Cardiac muscle cell (in vitro differentiated cells and primary cell): ENCODE measurements at regions not wholly inside any gene's neighbourhood (a gene's known extent, or its start where the extent isn't known, plus 50 kb on each side); places are given as distances from the start of the nearest gene placed in this dataset.
A peak's percentile ranks its signal among the peaks of the same experiment; 100 is the strongest.

Experiments used
- DNase-seq, 2 donors: peaks; one replicate each; pipeline versions ENCODE4 v3.0.0 to v3.0.0-alpha.2; 2010 to 2017; ENCODE audit warnings: low read depth in 1 of 2, low spot score in 1 of 2
- H3K27ac ChIP-seq: fragments of 200-600 bp; sonication (generic); 2 replicates; pipeline ENCODE4 v1.5.1; 2016
- H3K27me3 ChIP-seq: fragments of 200-600 bp; sonication (generic); 2 replicates; pipeline ENCODE4 v1.6.0; 2016; ENCODE audit warnings: control low read depth
- H3K36me3 ChIP-seq: fragments of 200-600 bp; sonication (generic); 2 replicates; pipeline ENCODE4 v1.5.1; 2016; ENCODE audit warnings: control low read depth
- H3K4me1 ChIP-seq: fragments of 200-600 bp; sonication (generic); 2 replicates; pipeline ENCODE4 v1.8.1; 2017; ENCODE audit warnings: low read depth, mild to moderate bottlenecking, mixed run types
- H3K4me3 ChIP-seq: fragments of 200-600 bp; sonication (generic); 2 replicates; pipeline ENCODE4 v1.5.1; 2016; ENCODE audit warnings: mild to moderate bottlenecking
- H3K9me3 ChIP-seq: fragments of 200-600 bp; sonication (generic); 2 replicates; pipeline ENCODE4 v1.5.1; 2017; ENCODE audit warnings: low read depth, mild to moderate bottlenecking, control low read depth
- CTCF ChIP-seq: IDR thresholded peaks from 2 replicates; pipeline ENCODE4 v1.5.1; 2012; ENCODE audit warnings: low read depth, mild to moderate bottlenecking, low read length

- H3K4me1 ChIP-seq: peaks cover 14% of the 10 kb centered on the region
- no peak overlapping the region for H3K4me3 ChIP-seq
- no peak overlapping the region for H3K27ac ChIP-seq
- H3K27me3 ChIP-seq: no peaks in the 10 kb centered on the region
- no peaks in the 10 kb centered on the region for H3K36me3 ChIP-seq
- DNase-seq: peak in 1 of 2 donors; percentile 82
- no peak for TF ChIP-seq CTCF
- H3K9me3 ChIP-seq: no peaks in the 10 kb centered on the region
Observed at GRCh38 chr5:125595095-125595494, 828.1 kb upstream of the GRAMD2B start.

- no peak for TF ChIP-seq CTCF
- Histone ChIP-seq H3K27me3 (no peaks in the 10 kb centered on the region), H3K27ac (no peak overlapping the region), H3K36me3 (no peaks in the 10 kb centered on the region), H3K4me3 (no peak overlapping the region), H3K4me1 (peaks cover 14% of the 10 kb centered on the region), H3K9me3 (no peaks in the 10 kb centered on the region)
- peak in 1 of 2 donors; percentile 23 for DNase-seq
Observed at GRCh38 chr5:125595845-125596244, 827.4 kb upstream of the GRAMD2B start.

- no peaks in the 10 kb centered on the region for H3K9me3 ChIP-seq
- peaks cover 14% of the 10 kb centered on the region for H3K4me1 ChIP-seq
- H3K4me3 ChIP-seq: no peak overlapping the region
- DNase-seq: peak in 1 of 2 donors; percentile 44
- TF ChIP-seq CTCF: no peak
- no peaks in the 10 kb centered on the region for H3K36me3 ChIP-seq
- H3K27me3 ChIP-seq: no peaks in the 10 kb centered on the region
- no peak overlapping the region for H3K27ac ChIP-seq
Observed at GRCh38 chr5:125597338-125597737, 825.9 kb upstream of the GRAMD2B start.

- Histone ChIP-seq H3K4me1 (peaks cover 7% of the 10 kb centered on the region), H3K4me3 (no peak overlapping the region), H3K9me3 (no peaks in the 10 kb centered on the region), H3K27me3 (no peaks in the 10 kb centered on the region), H3K36me3 (no peaks in the 10 kb centered on the region), H3K27ac (no peak overlapping the region)
- no peak for TF ChIP-seq CTCF
- no peak for DNase-seq
Observed at GRCh38 chr5:125600559-125600958, 822.6 kb upstream of the GRAMD2B start.

GRCh38 chr5:125602184-125602583 lies 821.0 kb upstream of the GRAMD2B start:
- H3K36me3 ChIP-seq: no peaks in the 10 kb centered on the region
- TF ChIP-seq CTCF: no peak

GRCh38 chr5:125603321-125603720 lies 819.9 kb upstream of the GRAMD2B start:
- Histone ChIP-seq H3K27ac (no peak overlapping the region), H3K36me3 (no peaks in the 10 kb centered on the region), H3K27me3 (no peaks in the 10 kb centered on the region), H3K4me1 (no peaks in the 10 kb centered on the region), H3K4me3 (no peak overlapping the region), H3K9me3 (no peaks in the 10 kb centered on the region)
- TF ChIP-seq CTCF: no peak
- DNase-seq: no peak

More at GRCh38 chr5:125602184-125602583, 821.0 kb upstream of the GRAMD2B start:
- H3K9me3 ChIP-seq: no peaks in the 10 kb centered on the region
- no peak overlapping the region for H3K4me3 ChIP-seq
- no peak for DNase-seq
- H3K4me1 ChIP-seq: no peaks in the 10 kb centered on the region
- H3K27me3 ChIP-seq: no peaks in the 10 kb centered on the region
- H3K27ac ChIP-seq: no peak overlapping the region
